HG02981 (cell line): ENCODE measurements at regions not wholly inside any gene's neighbourhood (a gene's known extent, or its start where the extent isn't known, plus 50 kb on each side); places are given as distances from the start of the nearest gene placed in this dataset.

ENCODE experiments used
- ATAC-seq: cut with Tn5 transposase; IDR thresholded peaks from one replicate; pipeline ENCODE4 v1.9.1; 2021; ENCODE audit warnings: mild to moderate bottlenecking, moderate library complexity; ENCODE audit not compliant: unreplicated experiment

- ATAC-seq = no peak
Observed at GRCh38 chr5:136699651-136700050, 334.3 kb upstream of the TRPC7 start.

GRCh38 chr5:136698970-136699369, 333.6 kb upstream of the TRPC7 start:
- no peak for ATAC-seq

GRCh38 chr5:136694258-136694657, 328.9 kb upstream of the TRPC7 start:
- no peak for ATAC-seq

- no peak for ATAC-seq
Observed at GRCh38 chr5:136689552-136689951, 324.2 kb upstream of the TRPC7 start.

GRCh38 chr5:136686192-136686872, 321.0 kb upstream of the TRPC7 start:
- no peak for ATAC-seq

- ATAC-seq = no peak
Observed at GRCh38 chr5:136682986-136683385, 317.6 kb upstream of the TRPC7 start.

- no peak for ATAC-seq
Observed at GRCh38 chr5:136679233-136679632, 313.9 kb upstream of the TRPC7 start.

- no peak for ATAC-seq
Observed at GRCh38 chr5:136677217-136677616, 311.9 kb upstream of the TRPC7 start.

- no peak for ATAC-seq
Observed at GRCh38 chr5:136676685-136677084, 311.3 kb upstream of the TRPC7 start.

- ATAC-seq = no peak
Observed at GRCh38 chr5:136675769-136676168, 310.4 kb upstream of the TRPC7 start.

- ATAC-seq = no peak
Observed at GRCh38 chr5:136674178-136674577, 308.8 kb upstream of the TRPC7 start.

GRCh38 chr5:136667789-136668188, 302.4 kb upstream of the TRPC7 start:
- no peak for ATAC-seq

GRCh38 chr5:136666970-136667620, 301.8 kb upstream of the TRPC7 start:
- no peak for ATAC-seq

GRCh38 chr5:136665331-136665730, 300.0 kb upstream of the TRPC7 start:
- no peak for ATAC-seq

GRCh38 chr5:136661026-136661425, 295.7 kb upstream of the TRPC7 start:
- ATAC-seq = no peak

- ATAC-seq = no peak
Observed at GRCh38 chr5:136656811-136657210, 291.5 kb upstream of the TRPC7 start.

GRCh38 chr5:136655468-136655867, 290.1 kb upstream of the TRPC7 start:
- ATAC-seq = no peak

- no peak for ATAC-seq
Observed at GRCh38 chr5:136646915-136647314, 281.6 kb upstream of the TRPC7 start.

- no peak for ATAC-seq
Observed at GRCh38 chr5:136642976-136643375, 277.6 kb upstream of the TRPC7 start.

- ATAC-seq = no peak
Observed at GRCh38 chr5:136639616-136640015, 274.3 kb upstream of the TRPC7 start.

GRCh38 chr5:136638084-136638483, 272.7 kb upstream of the TRPC7 start:
- ATAC-seq = no peak

- no peak for ATAC-seq
Observed at GRCh38 chr5:136636001-136636400, 270.7 kb upstream of the TRPC7 start.

- ATAC-seq = no peak
Observed at GRCh38 chr5:136631186-136631585, 265.8 kb upstream of the TRPC7 start.
